ENCODE measurements at regions not wholly inside any gene's neighbourhood (a gene's known extent, or its start where the extent isn't known, plus 50 kb on each side); places are given as distances from the start of the nearest gene placed in this dataset.

DNA sequence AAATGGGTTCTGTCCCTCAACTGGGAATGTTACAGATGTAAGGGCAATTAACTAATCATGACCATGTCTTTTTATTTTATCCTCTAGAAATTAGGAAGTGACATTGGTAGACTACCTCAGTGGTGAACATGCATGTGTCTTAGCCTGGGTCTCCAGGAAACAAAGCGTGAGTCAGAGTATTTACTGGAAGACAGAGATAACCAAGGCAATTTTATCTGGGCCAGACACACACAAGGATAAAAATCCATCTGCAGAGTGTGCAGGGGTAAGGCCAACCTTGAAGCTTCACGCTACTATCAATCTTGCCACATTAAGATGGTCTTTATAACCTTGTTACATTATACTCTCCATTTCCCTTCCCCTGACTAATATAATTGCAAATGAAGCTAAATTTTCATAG lies 487.5 kb downstream of the SUCLG1 start (continued):
- TF ChIP-seq ZNF785 (CRISPR knock-in tag; IDR thresholded peaks at IDR 0.05) (no peak), NRF1 (conservative IDR thresholded peaks at IDR 0.05 in 1 of 2, IDR thresholded peaks at IDR 0.05 in 1 of 2) (0 out of 4 replicates have a peak, but pooled peaks of 1 of the 2 experiments have one; percentile 24), CSDE1 (IDR thresholded peaks at IDR 0.05) (no peak), CBX8 (IDR thresholded peaks at IDR 0.05; ENCODE audit: borderline replicate concordance, extremely low read depth, low read depth, low read length, poor library complexity, severe bottlenecking) (no peak), GTF2A2 (tag; IDR thresholded peaks at IDR 0.05) (no peak), LCOR (CRISPR knock-in tag; IDR thresholded peaks at IDR 0.05) (no peak), NEUROD1 (IDR thresholded peaks at IDR 0.05; ENCODE audit: borderline replicate concordance, low read depth, low read length, partially characterized antibody) (peak; percentile 83), SUPT5H (IDR thresholded peaks at IDR 0.05) (no peak), DPF2 (IDR thresholded peaks at IDR 0.05) (peak; percentile 99), ELF1 (tag; IDR thresholded peaks at IDR 0.05) (no peak), JUND (IDR thresholded peaks at IDR 0.05; ENCODE audit: borderline replicate concordance, low read depth, low read length) (peak; percentile 99), JUND (tag; IDR thresholded peaks at IDR 0.05; ENCODE audit: borderline replicate concordance, low read depth, low read length) (peak; percentile 98; the same call in 2 of the 3 replicates), E2F3 (CRISPR knock-in tag; IDR thresholded peaks at IDR 0.05) (no peak), RBM17 (IDR thresholded peaks at IDR 0.05; ENCODE audit: borderline replicate concordance, low read depth, low read length) (no peak), ATF7 (IDR thresholded peaks at IDR 0.05) (peak; percentile 80), JUN (IDR thresholded peaks at IDR 0.05; ENCODE audit: borderline replicate concordance, low read depth, low read length) (peak; percentile 97), JUN (CRISPR knock-in tag; IDR thresholded peaks at IDR 0.05; ENCODE audit: borderline replicate concordance) (no peak), EHMT2 (IDR thresholded peaks at IDR 0.05) (peak; percentile 32; the same call in 1 of the 2 replicates), NCOA4 (IDR thresholded peaks at IDR 0.05; ENCODE audit: partially characterized antibody) (no peak), HCFC1 (IDR thresholded peaks at IDR 0.05; ENCODE audit: low read depth, low read length) (no peak), ZNF146 (CRISPR knock-in tag; IDR thresholded peaks at IDR 0.05; ENCODE audit: unreplicated experiment) (no peak), GATAD2B (IDR thresholded peaks at IDR 0.05; ENCODE audit: borderline replicate concordance) (peak; percentile 93), PTBP1 (IDR thresholded peaks at IDR 0.05; ENCODE audit: low read depth, low read length) (no peak), U2AF2 (optimal IDR thresholded peaks at IDR 0.05; ENCODE audit: low read depth, low read length) (no peak)
- TF ChIP-seq, protein P1, sequence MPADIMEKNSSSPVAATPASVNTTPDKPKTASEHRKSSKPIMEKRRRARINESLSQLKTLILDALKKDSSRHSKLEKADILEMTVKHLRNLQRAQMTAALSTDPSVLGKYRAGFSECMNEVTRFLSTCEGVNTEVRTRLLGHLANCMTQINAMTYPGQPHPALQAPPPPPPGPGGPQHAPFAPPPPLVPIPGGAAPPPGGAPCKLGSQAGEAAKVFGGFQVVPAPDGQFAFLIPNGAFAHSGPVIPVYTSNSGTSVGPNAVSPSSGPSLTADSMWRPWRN (IDR thresholded peaks at IDR 0.05; ENCODE audit: low read depth), result peak; percentile 71; the same call in 1 of the 2 replicates
- TF ChIP-seq, protein P2, sequence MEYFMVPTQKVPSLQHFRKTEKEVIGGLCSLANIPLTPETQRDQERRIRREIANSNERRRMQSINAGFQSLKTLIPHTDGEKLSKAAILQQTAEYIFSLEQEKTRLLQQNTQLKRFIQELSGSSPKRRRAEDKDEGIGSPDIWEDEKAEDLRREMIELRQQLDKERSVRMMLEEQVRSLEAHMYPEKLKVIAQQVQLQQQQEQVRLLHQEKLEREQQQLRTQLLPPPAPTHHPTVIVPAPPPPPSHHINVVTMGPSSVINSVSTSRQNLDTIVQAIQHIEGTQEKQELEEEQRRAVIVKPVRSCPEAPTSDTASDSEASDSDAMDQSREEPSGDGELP (CRISPR knock-in tag; IDR thresholded peaks at IDR 0.05; ENCODE audit: borderline replicate concordance), result no peak
- TF ChIP-seq, protein P3, sequence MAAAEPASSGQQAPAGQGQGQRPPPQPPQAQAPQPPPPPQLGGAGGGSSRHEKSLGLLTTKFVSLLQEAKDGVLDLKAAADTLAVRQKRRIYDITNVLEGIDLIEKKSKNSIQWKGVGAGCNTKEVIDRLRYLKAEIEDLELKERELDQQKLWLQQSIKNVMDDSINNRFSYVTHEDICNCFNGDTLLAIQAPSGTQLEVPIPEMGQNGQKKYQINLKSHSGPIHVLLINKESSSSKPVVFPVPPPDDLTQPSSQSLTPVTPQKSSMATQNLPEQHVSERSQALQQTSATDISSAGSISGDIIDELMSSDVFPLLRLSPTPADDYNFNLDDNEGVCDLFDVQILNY (CRISPR knock-in tag; IDR thresholded peaks at IDR 0.05), result no peak
- TF ChIP-seq, protein P4, sequence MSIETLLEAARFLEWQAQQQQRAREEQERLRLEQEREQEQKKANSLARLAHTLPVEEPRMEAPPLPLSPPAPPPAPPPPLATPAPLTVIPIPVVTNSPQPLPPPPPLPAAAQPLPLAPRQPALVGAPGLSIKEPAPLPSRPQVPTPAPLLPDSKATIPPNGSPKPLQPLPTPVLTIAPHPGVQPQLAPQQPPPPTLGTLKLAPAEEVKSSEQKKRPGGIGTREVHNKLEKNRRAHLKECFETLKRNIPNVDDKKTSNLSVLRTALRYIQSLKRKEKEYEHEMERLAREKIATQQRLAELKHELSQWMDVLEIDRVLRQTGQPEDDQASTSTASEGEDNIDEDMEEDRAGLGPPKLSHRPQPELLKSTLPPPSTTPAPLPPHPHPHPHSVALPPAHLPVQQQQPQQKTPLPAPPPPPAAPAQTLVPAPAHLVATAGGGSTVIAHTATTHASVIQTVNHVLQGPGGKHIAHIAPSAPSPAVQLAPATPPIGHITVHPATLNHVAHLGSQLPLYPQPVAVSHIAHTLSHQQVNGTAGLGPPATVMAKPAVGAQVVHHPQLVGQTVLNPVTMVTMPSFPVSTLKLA (conservative IDR thresholded peaks at IDR 0.05), result peak; percentile 43 to 63; a peak in 3 of 4 replicates
